B cell (primary cell): ENCODE measurements at regions not wholly inside any gene's neighbourhood (a gene's known extent, or its start where the extent isn't known, plus 50 kb on each side); places are given as distances from the start of the nearest gene placed in this dataset.

Experiments used
- ATAC-seq: fragments of 200-7000 bp; cut with Tn5 transposase; one replicate; pipeline ENCODE4 v1.10.0; 2021; ENCODE audit warnings: low read depth, mild to moderate bottlenecking, moderate number of reproducible peaks, moderate library complexity
- CTCF ChIA-PET: fragments of 350-600 bp; sonication (Branson Sonifier 250); formaldehyde crosslinking; loops from one replicate; lab custom pipeline; 2021; ENCODE audit warnings: antibody characterized with exemption, inconsistent platforms; lab: Charles Lee
- POLR2A ChIA-PET: fragments of 350-600 bp; sonication (Branson Sonifier 250); formaldehyde crosslinking; loops from one replicate; lab custom pipeline; 2021; ENCODE audit warnings: antibody characterized with exemption; lab: Charles Lee
- DNase-seq: peaks from one replicate; pipeline ENCODE4 v3.0.0; 2013
- H2AFZ ChIP-seq: 2 replicates; pipeline ENCODE4 v1.6.1; 2012; ENCODE audit warnings: mild to moderate bottlenecking, low read depth, low read length; ENCODE audit not compliant: insufficient read depth, poor library complexity, severe bottlenecking
- H3K27ac ChIP-seq, 2 donors: 1 replicate in 1 of 2; 2 replicates in 1 of 2; pipeline ENCODE4 v1.5.1; 2012 to 2013; ENCODE audit warnings: low read length in 2 of 2, mild to moderate bottlenecking in 2 of 2, moderate library complexity in 1 of 2
- H3K27me3 ChIP-seq, 4 experiments: fragments of 200-600 bp in 1 of 4; sonication (generic) in 1 of 4; replicated peaks in 1 of 4; 1 replicate in 2 of 4; 2 replicates in 2 of 4; pipeline versions ENCODE4 v1.6.1 to v1.7.0; 2013 to 2016; ENCODE audit warnings: low read length in 3 of 4, mild to moderate bottlenecking in 2 of 4, mixed read lengths in 1 of 4, moderate library complexity in 1 of 4; ENCODE audit not compliant: insufficient read depth in 4 of 4, control insufficient read depth in 3 of 4; ENCODE audit errors: control extremely low read depth in 1 of 4
- H3K36me3 ChIP-seq, 2 experiments: replicated peaks in 1 of 2; 1 replicate in 1 of 2; 2 replicates in 1 of 2; pipeline versions ENCODE4 v1.6.1 to v1.7.1; 2013; ENCODE audit warnings: low read length in 1 of 2; ENCODE audit not compliant: insufficient read depth in 2 of 2, control insufficient read depth in 1 of 2; ENCODE audit errors: control extremely low read depth in 1 of 2, extremely low read depth in 1 of 2
- H3K4me1 ChIP-seq, 2 donors: fragments of 200-600 bp in 1 of 2; sonication (generic) in 1 of 2; 1 replicate in 1 of 2; 2 replicates in 1 of 2; pipeline versions ENCODE4 v1.5.1 to v1.6.1; 2013 to 2017; ENCODE audit warnings: low read length in 2 of 2; ENCODE audit not compliant: control insufficient read depth in 2 of 2, insufficient read depth in 2 of 2
- H3K4me2 ChIP-seq: replicated peaks from 2 replicates; pipeline ENCODE3; 2012; ENCODE audit warnings: mild to moderate bottlenecking, low read depth, low read length; ENCODE audit not compliant: poor library complexity, severe bottlenecking
- H3K4me3 ChIP-seq, 5 experiments: fragments of 200-600 bp in 1 of 5; sonication (generic) in 1 of 5; 1 replicate in 3 of 5; 2 replicates in 2 of 5; pipeline versions ENCODE4 v1.5.1 to v1.7.0; 2011 to 2016; ENCODE audit warnings: low read length in 4 of 5, mild to moderate bottlenecking in 4 of 5, low read depth in 2 of 5, control low read depth in 1 of 5, moderate library complexity in 1 of 5; ENCODE audit not compliant: insufficient read depth in 1 of 5; ENCODE audit errors: control extremely low read depth in 1 of 5, extremely low read depth in 1 of 5
- H3K79me2 ChIP-seq: fragments of 200-600 bp; sonication (generic); one replicate; pipeline ENCODE4 v1.6.0; 2016; ENCODE audit warnings: low read length; ENCODE audit not compliant: control insufficient read depth, insufficient read depth
- H3K9ac ChIP-seq: fragments of 200-600 bp; sonication (generic); 2 replicates; pipeline ENCODE4 v1.6.1; 2017; ENCODE audit warnings: mild to moderate bottlenecking, low read length, moderate library complexity
- H3K9me3 ChIP-seq, 3 donors: one replicate each; pipeline versions ENCODE4 v1.6.1 to v1.7.1; 2013; ENCODE audit warnings: low read length in 2 of 3; ENCODE audit not compliant: control insufficient read depth in 2 of 3, insufficient read depth in 1 of 3; ENCODE audit errors: control extremely low read depth in 1 of 3
- H4K20me1 ChIP-seq: 2 replicates; pipeline ENCODE4 v1.6.0; 2012; ENCODE audit warnings: mild to moderate bottlenecking, low read length; ENCODE audit not compliant: insufficient read depth, control insufficient read depth, poor library complexity, severe bottlenecking
- H3K27ac Mint-ChIP-seq: one replicate; pipeline ENCODE4 v1.8.0; 2021; ENCODE audit warnings: mixed read lengths
- H3K27me3 Mint-ChIP-seq: one replicate; pipeline ENCODE4 v1.8.0; 2021; ENCODE audit warnings: mixed read lengths
- H3K4me1 Mint-ChIP-seq: one replicate; pipeline ENCODE4 v1.8.0; 2021; ENCODE audit warnings: mixed read lengths
- H3K4me3 Mint-ChIP-seq: one replicate; pipeline ENCODE4 v1.8.0; 2021; ENCODE audit warnings: mixed read lengths
- H3K9me3 Mint-ChIP-seq: one replicate; pipeline ENCODE4 v1.8.0; 2022; ENCODE audit warnings: mixed read lengths; ENCODE audit not compliant: insufficient read depth
- CTCF ChIP-seq: fragments of 200-600 bp; IDR thresholded peaks from one replicate; pipeline ENCODE4 v1.8.0; 2022; ENCODE audit warnings: antibody characterized with exemption, mild to moderate bottlenecking
- EZH2 ChIP-seq: IDR thresholded peaks from 2 replicates; pipeline ENCODE4 v1.6.1; 2012; ENCODE audit warnings: borderline replicate concordance, low read depth, mild to moderate bottlenecking, moderate library complexity, low read length; ENCODE audit not compliant: insufficient read depth, poor library complexity, severe bottlenecking
- WGBS: methylation state at CpG from one replicate; pipeline ENCODE4 v1.1.5; 2013; ENCODE audit warnings: missing lambda C conversion rate; ENCODE audit not compliant: insufficient coverage; 5-methylcytosine and 5-hydroxymethylcytosine counted together
- intact Hi-C: fragments of 100-400 bp; cut with micrococcal nuclease; formaldehyde crosslinking; loops from one replicate; pipeline ENCODE4 v1.10.0; 2022

GRCh38 chr13:74973935-74974879 is 507.8 kb downstream of the TBC1D4 start:
- intact Hi-C loops, result no loop called here
- Mint-ChIP-seq H3K9me3 (no peaks in the 10 kb centered on the region), H3K4me3 (no peak overlapping the region), H3K4me1 (no peaks in the 10 kb centered on the region), H3K27ac (no peak overlapping the region), H3K27me3 (peaks cover 4% of the 10 kb centered on the region)
- no peaks in the 10 kb centered on the region for H3K36me3 ChIP-seq
- no peaks in the 10 kb centered on the region for H3K4me1 ChIP-seq
- POLR2A ChIA-PET, result no interaction called here
- no peak overlapping the region for H2AFZ ChIP-seq
- no peaks in the 10 kb centered on the region for H3K9me3 ChIP-seq
- ATAC-seq (no peak), DNase-seq (no peak)
- H3K4me3 ChIP-seq, result no peak overlapping the region
- no peak overlapping the region for H3K9ac ChIP-seq
- no peaks in the 10 kb centered on the region for H4K20me1 ChIP-seq
- TF ChIP-seq CTCF (no peak), EZH2 (no peak)
- H3K27ac ChIP-seq, result no peak overlapping the region
- WGBS, result no CpG with 5 or more reads among the region's 5 CpGs
- CTCF ChIA-PET, result no interaction called here
- H3K27me3 ChIP-seq, result no peaks in the 10 kb centered on the region
- no peaks in the 10 kb centered on the region for H3K79me2 ChIP-seq
- H3K4me2 ChIP-seq, result no peak overlapping the region

DNA sequence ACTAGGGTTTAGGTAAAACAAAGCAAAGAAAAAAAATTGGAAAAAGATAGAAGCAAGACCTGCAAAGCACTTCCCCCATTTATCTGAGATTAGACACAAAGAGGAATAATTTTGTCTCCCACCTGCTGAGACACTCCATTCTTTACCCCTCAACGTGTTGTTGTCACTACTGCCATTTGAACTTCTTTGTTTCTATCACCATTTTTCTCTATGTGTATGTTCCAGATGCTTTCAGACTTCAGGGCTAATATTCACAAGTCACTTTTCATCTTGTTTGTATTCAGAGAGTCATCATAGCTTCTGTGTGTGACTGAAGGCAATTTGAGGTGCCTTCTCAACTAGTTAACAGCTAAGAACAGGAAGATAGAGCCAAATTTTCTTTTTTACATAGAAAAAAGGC is 512.5 kb downstream of the TBC1D4 start:
- Mint-ChIP-seq H3K4me1 (no peaks in the 10 kb centered on the region), H3K4me3 (no peak overlapping the region), H3K27me3 (no peaks in the 10 kb centered on the region), H3K27ac (no peak overlapping the region), H3K9me3 (peaks cover 2% of the 10 kb centered on the region)
- POLR2A ChIA-PET, result no interaction called here
- Histone ChIP-seq H3K27me3 (no peaks in the 10 kb centered on the region), H4K20me1 (no peaks in the 10 kb centered on the region), H3K27ac (no peak overlapping the region), H3K79me2 (no peaks in the 10 kb centered on the region), H3K4me1 (no peaks in the 10 kb centered on the region), H3K9me3 (peaks cover 0 to 1% (median 0%) of the 10 kb centered on the region in 3 donors), H3K9ac (no peak overlapping the region), H3K36me3 (no peaks in the 10 kb centered on the region), H3K4me2 (no peak overlapping the region), H3K4me3 (no peak overlapping the region), H2AFZ (no peak overlapping the region)
- TF ChIP-seq EZH2, result no peak
- no peak for TF ChIP-seq CTCF
- ATAC-seq (no peak), DNase-seq (no peak)
- CTCF ChIA-PET, result interaction anchor here (1.4 kb wide), 1 partner anchor 8 kb away, joined by 4 read pairs; no protein-coding TSS in a partner anchor
- intact Hi-C loops, result no loop called here
- WGBS, result 100% methylated on average over 1 of the region's 1 CpG
